ENCODE measurements at regions not wholly inside any gene's neighbourhood (a gene's known extent, or its start where the extent isn't known, plus 50 kb on each side); places are given as distances from the start of the nearest gene placed in this dataset.

- H3K4me3 ChIP-seq (ENCODE audit: low read depth, low read length) = no peak overlapping the region
- no peak for DNase-seq (ENCODE audit: low read depth)
- TF ChIP-seq CTCF (IDR thresholded peaks at IDR 0.05; ENCODE audit: insufficient read depth, low read depth, low read length, missing control alignments) = no peak
These were observed 101.7 kb upstream of the CD82 start for GRCh38 chr11:44463751-44464150.

- no peak for TF ChIP-seq CTCF (IDR thresholded peaks at IDR 0.05; ENCODE audit: insufficient read depth, low read depth, low read length, missing control alignments)
- DNase-seq (ENCODE audit: low read depth) = peak; percentile 7
- H3K4me3 ChIP-seq (ENCODE audit: low read depth, low read length) = no peak overlapping the region
These were observed 100.7 kb upstream of the CD82 start for GRCh38 chr11:44464741-44465140.

- no peak overlapping the region for H3K4me3 ChIP-seq (ENCODE audit: low read depth, low read length)
- no peak for TF ChIP-seq CTCF (IDR thresholded peaks at IDR 0.05; ENCODE audit: insufficient read depth, low read depth, low read length, missing control alignments)
- no peak for DNase-seq (ENCODE audit: low read depth)
These were observed 98.8 kb upstream of the CD82 start for GRCh38 chr11:44466531-44467205.

- no peak for TF ChIP-seq CTCF (IDR thresholded peaks at IDR 0.05; ENCODE audit: insufficient read depth, low read depth, low read length, missing control alignments)
- no peak for DNase-seq (ENCODE audit: low read depth)
- H3K4me3 ChIP-seq (ENCODE audit: low read depth, low read length) = no peak overlapping the region
These were observed 98.0 kb upstream of the CD82 start for GRCh38 chr11:44467413-44467812.

- DNase-seq (ENCODE audit: low read depth) = no peak
- no peak overlapping the region for H3K4me3 ChIP-seq (ENCODE audit: low read depth, low read length)
- no peak for TF ChIP-seq CTCF (IDR thresholded peaks at IDR 0.05; ENCODE audit: insufficient read depth, low read depth, low read length, missing control alignments)
These were observed 97.5 kb upstream of the CD82 start for GRCh38 chr11:44467931-44468330.

GRCh38 chr11:44468345-44468988 is 97.0 kb upstream of the CD82 start:
- no peak for TF ChIP-seq CTCF (IDR thresholded peaks at IDR 0.05; ENCODE audit: insufficient read depth, low read depth, low read length, missing control alignments)
- DNase-seq (ENCODE audit: low read depth) = no peak
- no peak overlapping the region for H3K4me3 ChIP-seq (ENCODE audit: low read depth, low read length)

GRCh38 chr11:44469412-44469811 is 96.1 kb upstream of the CD82 start:
- no peak for TF ChIP-seq CTCF (IDR thresholded peaks at IDR 0.05; ENCODE audit: insufficient read depth, low read depth, low read length, missing control alignments)
- DNase-seq (ENCODE audit: low read depth) = no peak

More at GRCh38 chr11:44469412-44469811, 96.1 kb upstream of the CD82 start:
- no peak overlapping the region for H3K4me3 ChIP-seq (ENCODE audit: low read depth, low read length)

Data from GM12865 (cell line).